ENCODE measurements at regions not wholly inside any gene's neighbourhood (a gene's known extent, or its start where the extent isn't known, plus 50 kb on each side); places are given as distances from the start of the nearest gene placed in this dataset.

GRCh38 chr15:24733659-24734058 lies 58.1 kb downstream of the NPAP1 start:
- TF ChIP-seq, protein P1, sequence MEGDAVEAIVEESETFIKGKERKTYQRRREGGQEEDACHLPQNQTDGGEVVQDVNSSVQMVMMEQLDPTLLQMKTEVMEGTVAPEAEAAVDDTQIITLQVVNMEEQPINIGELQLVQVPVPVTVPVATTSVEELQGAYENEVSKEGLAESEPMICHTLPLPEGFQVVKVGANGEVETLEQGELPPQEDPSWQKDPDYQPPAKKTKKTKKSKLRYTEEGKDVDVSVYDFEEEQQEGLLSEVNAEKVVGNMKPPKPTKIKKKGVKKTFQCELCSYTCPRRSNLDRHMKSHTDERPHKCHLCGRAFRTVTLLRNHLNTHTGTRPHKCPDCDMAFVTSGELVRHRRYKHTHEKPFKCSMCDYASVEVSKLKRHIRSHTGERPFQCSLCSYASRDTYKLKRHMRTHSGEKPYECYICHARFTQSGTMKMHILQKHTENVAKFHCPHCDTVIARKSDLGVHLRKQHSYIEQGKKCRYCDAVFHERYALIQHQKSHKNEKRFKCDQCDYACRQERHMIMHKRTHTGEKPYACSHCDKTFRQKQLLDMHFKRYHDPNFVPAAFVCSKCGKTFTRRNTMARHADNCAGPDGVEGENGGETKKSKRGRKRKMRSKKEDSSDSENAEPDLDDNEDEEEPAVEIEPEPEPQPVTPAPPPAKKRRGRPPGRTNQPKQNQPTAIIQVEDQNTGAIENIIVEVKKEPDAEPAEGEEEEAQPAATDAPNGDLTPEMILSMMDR (IDR thresholded peaks at IDR 0.05; ENCODE audit: low read depth, low read length, missing input control) = no peak
- no peak for TF ChIP-seq RAD21 (IDR thresholded peaks at IDR 0.05)
- no peak for TF ChIP-seq TAF1 (conservative IDR thresholded peaks at IDR 0.05)
- TF ChIP-seq JUND (IDR thresholded peaks at IDR 0.05) = no peak
- TF ChIP-seq RXRA (IDR thresholded peaks at IDR 0.05) = no peak
- no peak for TF ChIP-seq EGR1 (IDR thresholded peaks at IDR 0.05; ENCODE audit: low read depth in 2 of 2)
- TF ChIP-seq SP1 (IDR thresholded peaks at IDR 0.05) = no peak

All from liver (tissue), 3 donors.